Gastrocnemius medialis (tissue), 4 donors: ENCODE measurements at regions not wholly inside any gene's neighbourhood (a gene's known extent, or its start where the extent isn't known, plus 50 kb on each side); places are given as distances from the start of the nearest gene placed in this dataset.

ENCODE experiments used
- ATAC-seq, 2 donors: fragments of 150-250 bp; one replicate each; pipeline ENCODE4 v1.9.1; 2016
- DNase-seq, 2 donors: peaks; one replicate each; pipeline ENCODE4 v3.0.0-alpha.2; 2019
- H3K27ac ChIP-seq, 4 donors: fragments of 200-600 bp; sonication (generic); 1 replicate in 1 of 4; 2 replicates in 3 of 4; pipeline ENCODE4 v1.5.1; 2016 to 2018; ENCODE audit warnings: mild to moderate bottlenecking in 2 of 4, moderate library complexity in 1 of 4
- H3K27me3 ChIP-seq, 3 donors: fragments of 200-600 bp; sonication (generic) in 2 of 3; 1 replicate in 1 of 3; 2 replicates in 2 of 3; pipeline versions ENCODE4 v1.5.1 to v1.6.0; 2016 to 2019; ENCODE audit warnings: mild to moderate bottlenecking in 1 of 3, moderate library complexity in 1 of 3
- H3K36me3 ChIP-seq, 2 donors: fragments of 200-600 bp; sonication (generic) in 1 of 2; one replicate each; pipeline ENCODE4 v1.5.1; 2017 to 2018
- H3K4me1 ChIP-seq, 2 donors: fragments of 200-600 bp; sonication (generic) in 1 of 2; one replicate each; pipeline ENCODE4 v1.5.1; 2016 to 2017; ENCODE audit warnings: mild to moderate bottlenecking in 2 of 2
- H3K4me3 ChIP-seq, 4 donors: fragments of 200-600 bp; sonication (generic) in 3 of 4; 1 replicate in 1 of 4; 2 replicates in 3 of 4; pipeline ENCODE4 v1.5.1; 2016 to 2019; ENCODE audit warnings: mild to moderate bottlenecking in 2 of 4
- H3K9me3 ChIP-seq, 3 donors: fragments of 200-600 bp; sonication (generic) in 2 of 3; 1 replicate in 1 of 3; 2 replicates in 2 of 3; pipeline ENCODE4 v1.5.1; 2016 to 2019
- POLR2A ChIP-seq, 2 donors: fragments of 450-650 bp; IDR thresholded peaks; one replicate each; pipeline ENCODE4 v1.6.1; 2017; ENCODE audit warnings: antibody characterized with exemption in 2 of 2, mild to moderate bottlenecking in 2 of 2, moderate library complexity in 2 of 2
- in situ Hi-C, 4 donors: fragments of 200-750 bp; cut with MboI; loops; one replicate each; pipeline versions ENCODE4 v1.15.0 to v1.8.0; 2017; ENCODE audit warnings: low sequenced_read_pairs in 4 of 4
- intact Hi-C: fragments of 100-400 bp; cut with DNase I; formaldehyde crosslinking; loops from one replicate; pipeline ENCODE4 v1.15.1; 2023; ENCODE audit warnings: low total_unique reads
- TF ChIP-seq, protein P1 (sequence below), 5 experiments: fragments of 450-650 bp in 3 of 5; fragments of 200-600 bp in 2 of 5; sonication (generic) in 2 of 5; IDR thresholded peaks in 4 of 5; conservative IDR thresholded peaks in 1 of 5; 1 replicate in 4 of 5; 2 replicates in 1 of 5; pipeline ENCODE4 v1.5.1; 2016 to 2019; ENCODE audit warnings: antibody characterized with exemption in 5 of 5, mild to moderate bottlenecking in 3 of 5, moderate library complexity in 3 of 5

DNA sequence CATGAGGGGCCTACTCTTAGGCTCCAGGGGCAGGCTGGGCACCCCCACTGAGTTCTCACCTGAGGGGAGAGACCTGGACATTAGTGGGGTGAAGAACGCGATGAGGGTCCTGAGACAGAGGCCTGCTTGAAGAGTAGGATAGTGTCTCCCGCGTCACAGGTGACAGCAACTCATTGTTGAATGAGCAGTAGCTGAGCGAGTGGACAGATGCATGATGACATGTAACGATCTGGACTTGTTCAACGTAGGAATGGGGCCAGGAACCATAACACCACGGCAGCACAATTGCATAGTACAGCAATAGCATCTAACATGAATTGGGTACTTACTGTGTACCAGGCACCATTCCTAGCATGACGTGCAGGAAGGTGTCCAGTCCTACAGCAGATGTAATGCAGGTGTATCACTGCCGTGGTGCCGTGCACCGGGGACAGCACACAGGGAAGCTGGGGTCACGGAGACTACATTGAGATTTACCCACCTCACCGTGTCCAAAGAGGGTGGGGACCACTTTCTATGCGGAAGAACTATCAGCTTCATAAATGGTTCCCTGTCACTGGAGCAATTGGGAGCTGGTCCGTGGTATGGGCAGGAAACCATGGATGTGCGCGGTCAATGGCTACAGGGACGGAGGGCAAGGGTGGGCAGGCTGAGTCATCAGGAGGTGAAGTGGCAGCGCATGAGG, 1019.1 kb downstream of the TBC1D22A start:
- in situ Hi-C loops = no loop called here
- Histone ChIP-seq H3K36me3 (no peaks in the 10 kb centered on the region), H3K27ac (no peak overlapping the region), H3K27me3 (no peaks in the 10 kb centered on the region), H3K4me3 (no peak overlapping the region), H3K9me3 (no peaks in the 10 kb centered on the region), H3K4me1 (no peaks in the 10 kb centered on the region)
- no peak for ATAC-seq
- no peak for DNase-seq
- intact Hi-C loops = no loop called here
- TF ChIP-seq, protein P1, sequence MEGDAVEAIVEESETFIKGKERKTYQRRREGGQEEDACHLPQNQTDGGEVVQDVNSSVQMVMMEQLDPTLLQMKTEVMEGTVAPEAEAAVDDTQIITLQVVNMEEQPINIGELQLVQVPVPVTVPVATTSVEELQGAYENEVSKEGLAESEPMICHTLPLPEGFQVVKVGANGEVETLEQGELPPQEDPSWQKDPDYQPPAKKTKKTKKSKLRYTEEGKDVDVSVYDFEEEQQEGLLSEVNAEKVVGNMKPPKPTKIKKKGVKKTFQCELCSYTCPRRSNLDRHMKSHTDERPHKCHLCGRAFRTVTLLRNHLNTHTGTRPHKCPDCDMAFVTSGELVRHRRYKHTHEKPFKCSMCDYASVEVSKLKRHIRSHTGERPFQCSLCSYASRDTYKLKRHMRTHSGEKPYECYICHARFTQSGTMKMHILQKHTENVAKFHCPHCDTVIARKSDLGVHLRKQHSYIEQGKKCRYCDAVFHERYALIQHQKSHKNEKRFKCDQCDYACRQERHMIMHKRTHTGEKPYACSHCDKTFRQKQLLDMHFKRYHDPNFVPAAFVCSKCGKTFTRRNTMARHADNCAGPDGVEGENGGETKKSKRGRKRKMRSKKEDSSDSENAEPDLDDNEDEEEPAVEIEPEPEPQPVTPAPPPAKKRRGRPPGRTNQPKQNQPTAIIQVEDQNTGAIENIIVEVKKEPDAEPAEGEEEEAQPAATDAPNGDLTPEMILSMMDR (IDR thresholded peaks at IDR 0.05 in 4 of 5, conservative IDR thresholded peaks at IDR 0.05 in 1 of 5) = no peak
- TF ChIP-seq POLR2A (IDR thresholded peaks at IDR 0.05) = no peak

DNA sequence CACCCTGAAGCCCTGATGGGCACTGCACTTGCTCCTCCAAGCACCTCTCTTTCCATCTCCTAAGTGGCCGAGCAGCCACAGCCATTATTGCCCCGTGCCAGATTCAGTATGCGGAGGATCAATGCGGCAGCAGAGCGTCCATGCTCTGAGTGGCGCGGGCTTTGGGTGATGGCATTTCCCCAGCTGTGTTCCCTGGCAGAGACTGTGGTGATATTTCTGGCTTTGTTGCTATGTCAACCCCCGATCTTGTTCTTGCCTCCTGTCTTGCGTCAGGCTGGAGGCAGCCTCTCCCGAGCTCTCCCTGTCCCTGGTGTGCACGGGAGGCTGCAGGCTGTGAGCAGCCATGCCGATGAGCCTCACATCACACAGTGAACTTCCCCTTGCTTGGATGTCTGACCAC, 1018.6 kb downstream of the TBC1D22A start:
- Histone ChIP-seq H3K27me3 (no peaks in the 10 kb centered on the region), H3K27ac (no peak overlapping the region), H3K36me3 (no peaks in the 10 kb centered on the region), H3K9me3 (no peaks in the 10 kb centered on the region), H3K4me1 (no peaks in the 10 kb centered on the region), H3K4me3 (no peak overlapping the region)
- ATAC-seq (no peak), DNase-seq (no peak)
- intact Hi-C loops (no loop called here), in situ Hi-C loops (no loop called here)
- no peak for TF ChIP-seq POLR2A (IDR thresholded peaks at IDR 0.05)
- TF ChIP-seq, protein P1 (IDR thresholded peaks at IDR 0.05 in 4 of 5, conservative IDR thresholded peaks at IDR 0.05 in 1 of 5) = no peak

DNA sequence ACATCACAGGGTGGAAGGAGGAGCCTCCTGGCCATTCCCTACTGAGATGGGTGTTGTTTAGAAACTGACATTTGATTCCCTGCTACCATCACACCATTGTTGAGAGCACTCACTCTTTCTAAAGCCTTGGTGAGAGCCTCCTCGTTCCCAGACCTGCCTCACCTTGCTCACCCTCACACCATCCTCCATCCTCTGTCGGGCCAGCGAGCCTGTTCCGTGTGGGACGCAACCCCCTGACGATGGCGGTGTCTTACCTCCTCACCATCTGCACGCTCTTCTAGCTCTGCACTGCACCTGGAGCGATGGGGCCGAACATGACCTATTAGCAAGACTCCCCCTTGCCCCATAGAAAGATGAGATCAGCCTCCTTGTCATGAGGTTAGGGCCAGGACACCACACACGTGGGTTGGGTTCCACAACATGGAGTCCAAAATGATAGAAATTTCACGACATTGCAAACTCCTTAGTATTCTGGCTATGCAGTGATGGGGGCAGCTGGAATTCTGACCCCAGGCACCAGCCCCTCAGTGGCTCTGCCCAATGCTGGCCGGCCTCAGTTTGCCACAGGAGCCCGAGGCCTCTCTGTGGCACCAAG, 1017.9 kb downstream of the TBC1D22A start:
- H3K9me3 ChIP-seq = no peaks in the 10 kb centered on the region
- no peaks in the 10 kb centered on the region for H3K4me1 ChIP-seq
- H3K27me3 ChIP-seq = no peaks in the 10 kb centered on the region
- TF ChIP-seq, protein P1 (IDR thresholded peaks at IDR 0.05 in 4 of 5, conservative IDR thresholded peaks at IDR 0.05 in 1 of 5) = no peak
- no peak for TF ChIP-seq POLR2A (IDR thresholded peaks at IDR 0.05)
- no peak for DNase-seq
- ATAC-seq = no peak
- H3K27ac ChIP-seq = no peak overlapping the region
- no peak overlapping the region for H3K4me3 ChIP-seq
- in situ Hi-C loops = no loop called here
- intact Hi-C loops = no loop called here
- no peaks in the 10 kb centered on the region for H3K36me3 ChIP-seq

DNA sequence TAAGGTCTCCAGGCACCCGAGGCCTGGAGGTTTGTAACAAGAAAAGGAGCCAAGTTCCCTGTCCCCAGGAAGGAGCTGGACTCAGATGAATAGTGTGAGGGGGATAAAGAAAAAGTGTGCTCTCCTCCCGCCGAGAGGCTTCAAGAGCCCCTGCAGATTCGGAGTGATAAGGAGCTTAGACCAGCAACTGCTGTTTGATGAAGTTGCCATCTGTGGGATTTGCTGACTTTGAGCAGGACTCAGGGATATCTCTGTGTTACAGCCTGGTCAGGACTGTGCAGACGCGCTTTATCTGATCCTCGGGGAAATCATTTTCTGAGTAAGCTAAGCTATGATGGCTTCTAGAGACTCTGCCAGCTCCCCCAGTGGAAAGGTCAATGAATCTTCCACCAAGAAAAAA, 1017.0 kb downstream of the TBC1D22A start:
- Histone ChIP-seq H3K36me3 (no peaks in the 10 kb centered on the region), H3K4me1 (no peaks in the 10 kb centered on the region), H3K9me3 (no peaks in the 10 kb centered on the region), H3K27ac (no peak overlapping the region), H3K27me3 (no peaks in the 10 kb centered on the region), H3K4me3 (no peak overlapping the region)
- TF ChIP-seq, protein P1 (IDR thresholded peaks at IDR 0.05 in 4 of 5, conservative IDR thresholded peaks at IDR 0.05 in 1 of 5) = no peak
- TF ChIP-seq POLR2A (IDR thresholded peaks at IDR 0.05) = no peak
- intact Hi-C loops = no loop called here
- ATAC-seq (no peak), DNase-seq (no peak)
- in situ Hi-C loops = no loop called here
